ENCODE measurements at regions not wholly inside any gene's neighbourhood (a gene's known extent, or its start where the extent isn't known, plus 50 kb on each side); places are given as distances from the start of the nearest gene placed in this dataset.

DNA sequence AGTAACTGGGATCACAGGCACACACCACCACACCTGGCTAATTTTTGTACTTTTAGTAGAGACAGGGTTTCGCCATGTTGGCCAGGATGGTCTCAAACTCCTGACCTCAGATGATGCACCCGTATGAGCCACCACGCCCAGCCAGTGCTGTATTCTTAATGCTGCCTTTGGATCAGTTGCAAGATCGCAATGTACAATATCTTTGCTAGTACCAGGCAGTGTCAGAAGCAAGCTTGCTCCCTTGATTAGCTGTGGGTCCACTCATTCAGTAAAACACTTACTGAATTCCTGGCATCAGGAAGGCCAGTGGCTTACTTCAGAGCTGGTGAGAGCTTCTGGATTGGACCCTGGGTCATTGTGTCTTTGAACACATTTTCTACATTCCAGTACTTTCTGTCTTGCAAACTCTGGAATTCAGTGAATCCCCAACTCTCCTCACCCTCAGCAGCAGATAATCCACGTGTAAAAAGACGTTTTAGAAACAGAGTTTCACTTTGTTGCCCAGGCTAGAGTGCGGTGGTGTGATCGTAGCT lies 1183.7 kb downstream of the AACS start (continued):
- TF ChIP-seq MAX (IDR thresholded peaks at IDR 0.05) = no peak
